ENCODE measurements at regions not wholly inside any gene's neighbourhood (a gene's known extent, or its start where the extent isn't known, plus 50 kb on each side); places are given as distances from the start of the nearest gene placed in this dataset.

GRCh38 chr12:34601689-34602088 lies 579.4 kb downstream of the ALG10 start:
- Histone ChIP-seq H4K20me1 (ENCODE audit: control insufficient read depth, insufficient read depth, low read depth, low read length) (no peaks in the 10 kb centered on the region), H3F3A (ENCODE audit: control insufficient read depth, insufficient read depth) (no peaks in the 10 kb centered on the region), H3K4me1 (ENCODE audit: control insufficient read depth, low read length) (no peaks in the 10 kb centered on the region), H3K9me2 (replicated peaks; ENCODE audit: control insufficient read depth, low read length) (no peaks in the 10 kb centered on the region), H3K79me2 (ENCODE audit: control insufficient read depth, low read length) (no peaks in the 10 kb centered on the region), H3K4me2 (ENCODE audit: low read length) (no peak overlapping the region), H3K4me3 (ENCODE audit: low read length) (no peak overlapping the region), H3K27me3 (ENCODE audit: control insufficient read depth, low read length) (no peaks in the 10 kb centered on the region), H3K36me3 (ENCODE audit: control insufficient read depth, low read length) (no peaks in the 10 kb centered on the region), H3K9me3 (ENCODE audit: control insufficient read depth, insufficient read depth, low read length) (peaks cover 16% of the 10 kb centered on the region; the same call in 1 of the 2 replicates), H3K27ac (ENCODE audit: low read depth, low read length) (no peak overlapping the region)
- TF ChIP-seq, protein P1, sequence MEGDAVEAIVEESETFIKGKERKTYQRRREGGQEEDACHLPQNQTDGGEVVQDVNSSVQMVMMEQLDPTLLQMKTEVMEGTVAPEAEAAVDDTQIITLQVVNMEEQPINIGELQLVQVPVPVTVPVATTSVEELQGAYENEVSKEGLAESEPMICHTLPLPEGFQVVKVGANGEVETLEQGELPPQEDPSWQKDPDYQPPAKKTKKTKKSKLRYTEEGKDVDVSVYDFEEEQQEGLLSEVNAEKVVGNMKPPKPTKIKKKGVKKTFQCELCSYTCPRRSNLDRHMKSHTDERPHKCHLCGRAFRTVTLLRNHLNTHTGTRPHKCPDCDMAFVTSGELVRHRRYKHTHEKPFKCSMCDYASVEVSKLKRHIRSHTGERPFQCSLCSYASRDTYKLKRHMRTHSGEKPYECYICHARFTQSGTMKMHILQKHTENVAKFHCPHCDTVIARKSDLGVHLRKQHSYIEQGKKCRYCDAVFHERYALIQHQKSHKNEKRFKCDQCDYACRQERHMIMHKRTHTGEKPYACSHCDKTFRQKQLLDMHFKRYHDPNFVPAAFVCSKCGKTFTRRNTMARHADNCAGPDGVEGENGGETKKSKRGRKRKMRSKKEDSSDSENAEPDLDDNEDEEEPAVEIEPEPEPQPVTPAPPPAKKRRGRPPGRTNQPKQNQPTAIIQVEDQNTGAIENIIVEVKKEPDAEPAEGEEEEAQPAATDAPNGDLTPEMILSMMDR (IDR thresholded peaks at IDR 0.05; ENCODE audit: low read depth, low read length, poor library complexity, severe bottlenecking): no peak
- no peak for TF ChIP-seq EZH2phosphoT487 (IDR thresholded peaks at IDR 0.05; ENCODE audit: borderline replicate concordance, low read length)

- Histone ChIP-seq H3K36me3 (ENCODE audit: control insufficient read depth, low read length) (no peaks in the 10 kb centered on the region), H4K20me1 (ENCODE audit: control insufficient read depth, insufficient read depth, low read depth, low read length) (no peaks in the 10 kb centered on the region), H3K79me2 (ENCODE audit: control insufficient read depth, low read length) (no peaks in the 10 kb centered on the region), H3K9me3 (ENCODE audit: control insufficient read depth, insufficient read depth, low read length) (peaks cover 13% of the 10 kb centered on the region; the same call in 1 of the 2 replicates), H3K4me2 (ENCODE audit: low read length) (no peak overlapping the region), H3K27ac (ENCODE audit: low read depth, low read length) (no peak overlapping the region), H3F3A (ENCODE audit: control insufficient read depth, insufficient read depth) (no peaks in the 10 kb centered on the region), H3K9me2 (replicated peaks; ENCODE audit: control insufficient read depth, low read length) (no peaks in the 10 kb centered on the region), H3K4me3 (ENCODE audit: low read length) (no peak overlapping the region), H3K27me3 (ENCODE audit: control insufficient read depth, low read length) (no peaks in the 10 kb centered on the region), H3K4me1 (ENCODE audit: control insufficient read depth, low read length) (no peaks in the 10 kb centered on the region)
- TF ChIP-seq, protein P1 (IDR thresholded peaks at IDR 0.05; ENCODE audit: low read depth, low read length, poor library complexity, severe bottlenecking): no peak
- no peak for TF ChIP-seq EZH2phosphoT487 (IDR thresholded peaks at IDR 0.05; ENCODE audit: borderline replicate concordance, low read length)
Observed at GRCh38 chr12:34602213-34602940, 580.1 kb downstream of the ALG10 start.

DNA sequence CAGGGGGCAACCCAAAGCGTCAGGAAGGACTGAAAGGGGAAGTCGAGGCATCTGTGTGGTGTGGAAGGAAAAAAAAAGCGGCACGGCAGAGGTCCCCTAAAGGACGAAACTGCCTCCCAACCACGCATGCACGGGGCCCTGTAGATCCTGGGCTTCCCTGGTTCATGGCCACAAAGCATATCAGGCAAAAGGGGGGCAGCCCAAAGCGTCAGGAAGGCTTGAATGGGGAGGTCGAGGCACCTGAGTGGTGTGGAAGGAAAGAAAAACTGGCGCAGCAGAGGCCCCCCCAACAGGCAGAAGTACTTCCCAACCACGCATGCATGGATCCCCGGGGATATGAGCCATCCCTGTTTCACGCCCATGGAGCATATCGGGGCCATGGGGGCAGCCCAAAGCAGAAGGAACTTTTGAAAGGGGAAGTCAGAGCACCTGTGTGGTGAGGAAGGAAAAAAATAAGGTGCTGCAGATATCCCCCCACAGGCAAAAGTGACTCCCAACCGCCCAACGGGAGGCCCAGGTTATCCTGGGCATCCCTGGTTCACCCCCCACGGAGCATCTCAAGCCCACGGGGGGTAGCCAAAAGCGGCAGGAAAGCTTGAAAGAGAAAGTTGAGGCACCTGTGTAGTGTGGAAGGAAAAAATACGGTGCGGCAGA lies 581.2 kb downstream of the ALG10 start:
- Histone ChIP-seq H3K27ac (ENCODE audit: low read depth, low read length) (no peak overlapping the region), H3K36me3 (ENCODE audit: control insufficient read depth, low read length) (no peaks in the 10 kb centered on the region), H3K4me1 (ENCODE audit: control insufficient read depth, low read length) (no peaks in the 10 kb centered on the region), H4K20me1 (ENCODE audit: control insufficient read depth, insufficient read depth, low read depth, low read length) (no peaks in the 10 kb centered on the region), H3K4me2 (ENCODE audit: low read length) (no peak overlapping the region), H3F3A (ENCODE audit: control insufficient read depth, insufficient read depth) (no peaks in the 10 kb centered on the region), H3K27me3 (ENCODE audit: control insufficient read depth, low read length) (no peaks in the 10 kb centered on the region), H3K9me2 (replicated peaks; ENCODE audit: control insufficient read depth, low read length) (no peaks in the 10 kb centered on the region), H3K9me3 (ENCODE audit: control insufficient read depth, insufficient read depth, low read length) (peaks cover 9% of the 10 kb centered on the region; the same call in 1 of the 2 replicates), H3K4me3 (ENCODE audit: low read length) (no peak overlapping the region), H3K79me2 (ENCODE audit: control insufficient read depth, low read length) (no peaks in the 10 kb centered on the region)
- TF ChIP-seq EZH2phosphoT487 (IDR thresholded peaks at IDR 0.05; ENCODE audit: borderline replicate concordance, low read length): no peak
- TF ChIP-seq, protein P1 (IDR thresholded peaks at IDR 0.05; ENCODE audit: low read depth, low read length, poor library complexity, severe bottlenecking): no peak

Measured in DOHH2 (cell line).